ENCODE measurements at regions not wholly inside any gene's neighbourhood (a gene's known extent, or its start where the extent isn't known, plus 50 kb on each side); places are given as distances from the start of the nearest gene placed in this dataset.

DNA sequence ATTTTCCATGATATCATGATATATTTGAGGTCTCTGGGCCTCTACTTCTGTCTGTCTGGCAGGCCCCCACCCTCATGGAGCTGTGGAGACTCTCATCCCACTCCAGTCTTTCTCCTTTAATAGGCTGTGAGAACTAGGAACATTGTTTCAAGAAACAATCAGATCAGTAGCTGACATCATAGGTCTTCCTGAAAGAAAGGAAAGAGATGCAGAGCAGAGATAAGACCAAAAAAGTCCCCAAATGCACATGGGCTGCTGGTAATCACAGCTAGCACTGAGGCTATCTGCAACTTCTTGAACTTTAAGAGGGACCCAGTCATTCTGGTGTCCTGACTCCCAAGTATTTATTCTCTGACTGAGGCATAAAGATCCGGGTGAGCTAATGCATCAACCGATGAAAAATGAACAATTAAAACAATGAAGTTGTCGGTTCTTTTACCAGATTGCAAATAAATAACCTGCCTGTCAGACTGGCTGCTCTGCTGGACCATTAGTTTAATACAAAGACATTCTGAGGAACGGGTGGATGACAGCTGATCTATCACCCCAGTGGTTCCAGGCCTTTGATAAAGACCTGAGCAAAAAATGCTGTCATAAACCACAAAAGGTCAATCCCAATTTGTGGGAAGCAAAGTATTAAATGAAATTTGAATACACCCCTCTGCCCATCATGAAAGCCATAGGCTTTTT, 780.8 kb upstream of the GOLIM4 start:
- Histone ChIP-seq H3K79me2 (ENCODE audit: control insufficient read depth, insufficient read depth, low read length) (no peaks in the 10 kb centered on the region), H3K27me3 (ENCODE audit: control insufficient read depth, extremely low read depth, insufficient read depth, low read length) (no peaks in the 10 kb centered on the region), H2AFZ (ENCODE audit: control insufficient read depth, low read length) (no peak overlapping the region), H3K36me3 (ENCODE audit: control insufficient read depth in 2 of 2, extremely low read depth in 1 of 2, insufficient read depth in 2 of 2, low read length in 2 of 2) (no peaks in the 10 kb centered on the region), H3K9me1 (ENCODE audit: control insufficient read depth, extremely low read depth, insufficient read depth, low read length) (no peaks in the 10 kb centered on the region), H3K27ac (ENCODE audit: control insufficient read depth, insufficient read depth, low read length) (no peak overlapping the region), H3K4me3 (ENCODE audit: control insufficient read depth in 2 of 3, extremely low read depth in 1 of 3, insufficient read depth in 2 of 3, low read depth in 1 of 3, low read length in 3 of 3) (no peak overlapping the region), H3K4me1 (ENCODE audit: control insufficient read depth, extremely low read depth, insufficient read depth, low read length) (peaks cover 10% of the 10 kb centered on the region), H3K4me2 (ENCODE audit: control insufficient read depth, extremely low read depth, insufficient read depth, low read depth, low read length) (no peak overlapping the region), H4K20me1 (ENCODE audit: control insufficient read depth, extremely low read depth, insufficient read depth, low read length) (no peaks in the 10 kb centered on the region), H3K9ac (ENCODE audit: control insufficient read depth, extremely low read depth, insufficient read depth, low read length) (no peak overlapping the region), H3K9me3 (ENCODE audit: control insufficient read depth, low read depth, low read length) (no peaks in the 10 kb centered on the region)
- FAIRE-seq (no peak), DNase-seq (ENCODE audit: low read depth, low spot score) (no peak)
- TF ChIP-seq, protein P1, sequence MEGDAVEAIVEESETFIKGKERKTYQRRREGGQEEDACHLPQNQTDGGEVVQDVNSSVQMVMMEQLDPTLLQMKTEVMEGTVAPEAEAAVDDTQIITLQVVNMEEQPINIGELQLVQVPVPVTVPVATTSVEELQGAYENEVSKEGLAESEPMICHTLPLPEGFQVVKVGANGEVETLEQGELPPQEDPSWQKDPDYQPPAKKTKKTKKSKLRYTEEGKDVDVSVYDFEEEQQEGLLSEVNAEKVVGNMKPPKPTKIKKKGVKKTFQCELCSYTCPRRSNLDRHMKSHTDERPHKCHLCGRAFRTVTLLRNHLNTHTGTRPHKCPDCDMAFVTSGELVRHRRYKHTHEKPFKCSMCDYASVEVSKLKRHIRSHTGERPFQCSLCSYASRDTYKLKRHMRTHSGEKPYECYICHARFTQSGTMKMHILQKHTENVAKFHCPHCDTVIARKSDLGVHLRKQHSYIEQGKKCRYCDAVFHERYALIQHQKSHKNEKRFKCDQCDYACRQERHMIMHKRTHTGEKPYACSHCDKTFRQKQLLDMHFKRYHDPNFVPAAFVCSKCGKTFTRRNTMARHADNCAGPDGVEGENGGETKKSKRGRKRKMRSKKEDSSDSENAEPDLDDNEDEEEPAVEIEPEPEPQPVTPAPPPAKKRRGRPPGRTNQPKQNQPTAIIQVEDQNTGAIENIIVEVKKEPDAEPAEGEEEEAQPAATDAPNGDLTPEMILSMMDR (optimal IDR thresholded peaks at IDR 0.05 in 1 of 3, IDR thresholded peaks at IDR 0.05 in 1 of 3, conservative IDR thresholded peaks at IDR 0.05 in 1 of 3; ENCODE audit: extremely low read depth in 1 of 3, insufficient read depth in 2 of 3, low read length in 3 of 3): no peak
- no peak for TF ChIP-seq EZH2 (IDR thresholded peaks at IDR 0.05; ENCODE audit: low read length)
- dilution Hi-C loops (cut with MboI; ENCODE audit: extremely low pct_ligation_motif_present, low sequenced_read_pairs): no loop called here

DNA sequence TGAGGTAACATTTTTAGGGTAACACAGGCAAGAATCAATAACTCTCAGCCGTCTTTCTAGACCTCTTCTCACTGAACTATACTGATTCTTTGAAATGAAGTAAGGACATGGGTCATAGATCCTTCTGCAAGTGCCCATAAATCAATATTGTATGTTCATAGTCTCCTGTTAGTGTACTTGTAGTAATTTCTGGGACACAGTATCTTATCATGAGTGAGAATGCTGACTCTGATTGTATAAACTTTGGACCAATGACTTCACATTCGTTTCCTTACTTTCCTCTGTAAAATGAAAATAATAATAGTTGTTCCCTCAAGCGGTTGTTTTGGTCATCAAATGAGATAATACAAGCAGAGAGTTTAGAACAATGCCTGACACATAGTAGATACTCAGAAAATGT, 777.1 kb upstream of the GOLIM4 start:
- Histone ChIP-seq H3K9me1 (ENCODE audit: control insufficient read depth, extremely low read depth, insufficient read depth, low read length) (no peaks in the 10 kb centered on the region), H3K4me3 (ENCODE audit: control insufficient read depth in 2 of 3, extremely low read depth in 1 of 3, insufficient read depth in 2 of 3, low read depth in 1 of 3, low read length in 3 of 3) (no peak overlapping the region), H3K9me3 (ENCODE audit: control insufficient read depth, low read depth, low read length) (no peaks in the 10 kb centered on the region), H3K36me3 (ENCODE audit: control insufficient read depth in 2 of 2, extremely low read depth in 1 of 2, insufficient read depth in 2 of 2, low read length in 2 of 2) (no peaks in the 10 kb centered on the region), H3K4me2 (ENCODE audit: control insufficient read depth, extremely low read depth, insufficient read depth, low read depth, low read length) (no peak overlapping the region), H3K27me3 (ENCODE audit: control insufficient read depth, extremely low read depth, insufficient read depth, low read length) (no peaks in the 10 kb centered on the region), H3K27ac (ENCODE audit: control insufficient read depth, insufficient read depth, low read length) (no peak overlapping the region), H2AFZ (ENCODE audit: control insufficient read depth, low read length) (no peak overlapping the region), H3K79me2 (ENCODE audit: control insufficient read depth, insufficient read depth, low read length) (no peaks in the 10 kb centered on the region), H3K4me1 (ENCODE audit: control insufficient read depth, extremely low read depth, insufficient read depth, low read length) (peaks cover 3% of the 10 kb centered on the region), H4K20me1 (ENCODE audit: control insufficient read depth, extremely low read depth, insufficient read depth, low read length) (no peaks in the 10 kb centered on the region), H3K9ac (ENCODE audit: control insufficient read depth, extremely low read depth, insufficient read depth, low read length) (no peak overlapping the region)
- TF ChIP-seq, protein P1 (optimal IDR thresholded peaks at IDR 0.05 in 1 of 3, IDR thresholded peaks at IDR 0.05 in 1 of 3, conservative IDR thresholded peaks at IDR 0.05 in 1 of 3; ENCODE audit: extremely low read depth in 1 of 3, insufficient read depth in 2 of 3, low read length in 3 of 3): no peak
- no peak for TF ChIP-seq EZH2 (IDR thresholded peaks at IDR 0.05; ENCODE audit: low read length)
- dilution Hi-C loops (cut with MboI; ENCODE audit: extremely low pct_ligation_motif_present, low sequenced_read_pairs): no loop called here
- FAIRE-seq (no peak), DNase-seq (ENCODE audit: low read depth, low spot score) (no peak)

Measured in keratinocyte (primary cell).